Activated CD4-positive, CD25-positive, alpha-beta regulatory T cell (primary cell): ENCODE measurements at regions not wholly inside any gene's neighbourhood (a gene's known extent, or its start where the extent isn't known, plus 50 kb on each side); places are given as distances from the start of the nearest gene placed in this dataset.

Experiments
- DNase-seq, 4 experiments: peaks; one replicate each; lab custom pipeline; 2025; lab: John Stamatoyannopoulos, UW

DNA sequence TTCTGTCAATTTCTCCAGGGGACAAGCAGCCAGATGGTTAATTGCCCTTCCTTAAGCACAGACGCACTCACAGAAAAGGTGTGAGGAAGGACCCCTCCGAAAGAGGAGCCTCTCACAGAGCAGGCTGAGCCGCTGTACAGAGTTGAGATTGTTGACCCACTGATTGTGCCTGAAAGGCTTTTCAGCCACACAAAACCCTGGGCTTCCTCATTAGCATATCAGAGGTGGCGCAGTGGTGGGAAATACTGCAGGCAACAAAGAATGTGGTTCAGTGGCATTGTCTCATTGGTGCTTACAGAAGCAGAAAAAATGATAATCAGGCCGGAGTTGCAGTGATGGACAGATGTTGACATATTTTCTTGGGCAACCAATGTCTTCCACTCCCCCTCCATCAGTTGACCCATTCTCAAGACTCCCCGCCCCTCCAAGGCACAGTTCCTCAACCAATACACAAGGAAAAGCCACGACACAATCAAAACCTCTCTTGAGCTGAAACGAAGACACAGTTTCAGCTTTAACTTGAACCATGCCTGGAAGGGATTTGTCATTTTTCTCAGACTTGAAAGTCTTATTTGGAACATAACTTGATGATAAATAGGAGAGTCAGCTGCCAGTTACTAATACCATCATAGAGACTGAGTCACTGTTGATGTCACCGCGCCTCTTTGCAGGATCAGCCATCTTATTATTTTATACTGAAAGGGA, 53.1 kb downstream of the ATXN3L start:
- no peak for DNase-seq

DNA sequence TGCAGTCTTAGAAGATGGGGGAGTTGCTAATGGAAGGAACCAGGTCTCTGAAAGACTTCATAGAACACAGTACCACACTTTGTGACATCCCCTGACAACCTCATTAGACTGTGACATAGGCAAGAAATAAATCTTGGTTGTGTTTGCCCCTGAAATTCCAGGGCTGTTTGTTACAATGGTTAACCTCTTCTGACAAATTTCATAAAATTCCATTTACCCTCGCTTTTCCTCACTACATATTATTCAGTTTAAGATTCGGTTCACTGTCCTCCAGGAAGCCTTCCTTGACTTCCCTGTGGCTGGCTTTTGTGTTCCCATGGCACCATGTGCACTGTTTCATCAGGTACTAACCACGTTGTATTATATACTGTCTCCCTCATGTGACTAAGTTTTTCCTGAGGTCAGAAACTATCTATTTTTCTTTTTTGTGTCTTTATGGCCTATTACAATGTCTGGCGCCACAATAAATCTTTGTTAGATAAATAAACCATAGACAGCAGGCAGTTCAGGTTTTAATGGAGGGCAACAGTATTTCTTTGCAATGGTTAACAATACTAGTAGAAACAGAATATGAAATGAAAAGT, 54.2 kb downstream of the ATXN3L start:
- DNase-seq: no peak

DNA sequence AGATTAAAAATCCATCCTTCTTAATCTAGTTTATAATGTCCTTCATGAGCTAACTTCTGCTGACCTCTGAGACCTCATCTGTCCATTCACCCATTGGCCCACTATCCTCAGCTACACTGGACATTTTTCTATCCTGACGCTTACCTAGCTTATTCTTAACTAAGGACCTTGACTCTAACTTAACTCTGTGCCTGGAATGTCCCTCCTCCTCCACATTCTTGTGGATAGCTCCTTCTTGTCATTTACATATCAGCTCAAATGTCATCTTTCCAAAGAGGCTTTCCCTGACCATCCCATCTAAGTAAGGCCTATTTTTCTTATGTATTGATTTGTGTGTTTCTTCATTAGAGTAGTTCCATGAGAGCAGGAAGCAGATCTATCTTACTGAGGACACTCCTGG, 54.7 kb downstream of the ATXN3L start:
- no peak for DNase-seq

DNA sequence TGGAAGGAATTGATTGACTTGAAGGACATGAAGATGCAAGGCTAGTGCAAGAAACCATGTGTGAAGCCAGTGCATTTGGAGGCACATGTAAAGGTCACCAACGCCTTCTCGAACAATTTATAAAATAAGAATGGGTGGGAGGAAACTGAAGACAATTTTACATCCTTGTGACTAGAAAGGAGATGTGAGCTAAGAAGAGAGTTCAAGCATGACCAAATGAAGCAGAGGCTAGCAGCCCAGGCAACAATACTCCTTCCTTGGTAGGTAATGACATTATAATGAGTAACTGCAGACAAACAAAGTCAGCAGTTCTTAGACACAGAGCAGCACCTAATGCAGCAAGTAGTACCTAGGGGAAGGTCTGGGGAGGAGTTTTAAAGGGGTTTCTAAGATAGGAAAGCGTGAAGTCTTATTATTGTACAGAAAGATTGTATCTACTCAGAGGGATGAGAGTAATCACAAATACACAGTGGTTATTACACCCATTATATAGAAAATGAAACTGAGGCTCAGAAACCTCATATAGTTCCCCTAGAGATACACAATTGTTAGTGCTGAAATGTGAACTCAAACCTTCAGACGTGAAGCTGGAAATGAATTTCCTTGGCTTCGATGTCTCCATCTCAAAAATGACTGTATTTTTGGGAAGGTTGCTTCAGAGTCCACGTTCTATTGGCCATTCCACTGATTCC, 56.1 kb downstream of the ATXN3L start:
- DNase-seq: no peak

DNA sequence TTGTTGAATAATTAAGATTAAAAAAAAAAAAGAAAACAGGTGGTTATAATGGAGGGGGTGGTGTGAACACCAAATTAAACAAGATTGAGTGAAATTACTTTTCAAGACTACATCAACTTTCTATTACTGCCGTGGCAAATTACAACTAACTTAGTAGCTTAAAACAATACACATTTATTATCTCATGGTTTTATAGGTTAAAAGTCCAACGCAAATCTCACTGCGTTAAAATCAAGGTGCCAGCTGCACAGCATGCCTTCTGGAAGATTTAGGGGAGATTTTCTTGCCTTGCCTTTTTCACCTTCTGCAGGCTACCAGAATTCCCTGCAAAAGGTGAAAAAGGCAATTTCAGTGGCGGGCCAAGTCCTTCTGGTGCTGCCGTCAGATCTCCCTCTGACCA, 58.5 kb downstream of the ATXN3L start:
- DNase-seq: no peak

DNA sequence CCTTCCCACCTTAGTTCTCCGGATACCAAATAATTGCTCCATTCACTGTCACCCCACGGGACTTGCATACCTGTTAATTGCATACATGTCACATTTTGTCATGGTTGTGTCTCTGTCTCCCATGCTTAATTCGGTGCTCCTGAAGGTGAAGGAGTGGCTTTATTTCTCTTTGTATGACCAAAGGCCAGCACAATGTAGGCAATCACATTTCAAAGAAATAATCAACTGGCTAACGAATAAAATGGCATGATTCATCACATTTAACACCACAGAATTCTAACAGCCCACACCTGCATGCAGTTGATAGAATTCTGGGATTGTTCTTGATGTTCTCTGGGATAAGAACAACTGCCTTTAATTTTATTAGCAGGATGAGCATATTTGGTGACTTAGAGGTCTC, 59.3 kb downstream of the ATXN3L start:
- no peak for DNase-seq

DNA sequence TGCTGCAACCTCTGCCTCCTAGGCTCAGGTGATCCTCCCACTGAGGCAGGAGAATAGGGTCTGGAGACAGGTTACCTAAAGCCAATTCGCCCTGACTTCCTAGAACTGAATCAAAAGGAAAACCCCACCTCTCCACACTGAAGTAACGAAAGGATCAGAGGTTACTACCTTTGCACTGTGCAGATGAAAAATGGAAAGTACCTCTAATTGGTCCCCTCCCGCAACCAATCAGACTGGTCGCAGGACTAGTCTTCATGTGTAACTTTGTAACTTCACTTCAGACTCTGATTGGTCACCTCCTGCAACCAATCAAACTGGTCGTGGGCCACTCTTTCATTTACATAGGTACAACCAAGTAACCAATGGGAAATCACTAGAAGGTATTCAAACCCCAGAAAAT, 61.1 kb downstream of the ATXN3L start:
- DNase-seq: no peak

DNA sequence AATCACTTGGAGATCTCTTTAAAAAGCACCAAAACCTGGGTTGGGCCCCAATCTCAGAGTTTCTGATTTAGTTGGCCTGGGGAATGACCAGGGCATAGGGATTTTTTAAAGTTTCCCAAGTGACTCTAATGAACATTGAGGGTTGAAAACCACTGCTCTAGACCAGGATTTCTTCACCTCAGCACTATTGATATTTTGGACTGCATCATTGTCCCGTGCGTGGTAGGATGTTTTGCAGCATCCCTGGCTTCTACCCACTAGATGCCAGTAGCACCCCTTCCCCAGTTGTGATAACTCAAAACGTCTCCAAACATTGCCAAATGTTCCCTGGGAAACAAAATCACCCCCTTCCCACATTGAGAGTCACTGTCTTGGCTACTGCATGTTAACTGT, 61.8 kb downstream of the ATXN3L start:
- no peak for DNase-seq

DNA sequence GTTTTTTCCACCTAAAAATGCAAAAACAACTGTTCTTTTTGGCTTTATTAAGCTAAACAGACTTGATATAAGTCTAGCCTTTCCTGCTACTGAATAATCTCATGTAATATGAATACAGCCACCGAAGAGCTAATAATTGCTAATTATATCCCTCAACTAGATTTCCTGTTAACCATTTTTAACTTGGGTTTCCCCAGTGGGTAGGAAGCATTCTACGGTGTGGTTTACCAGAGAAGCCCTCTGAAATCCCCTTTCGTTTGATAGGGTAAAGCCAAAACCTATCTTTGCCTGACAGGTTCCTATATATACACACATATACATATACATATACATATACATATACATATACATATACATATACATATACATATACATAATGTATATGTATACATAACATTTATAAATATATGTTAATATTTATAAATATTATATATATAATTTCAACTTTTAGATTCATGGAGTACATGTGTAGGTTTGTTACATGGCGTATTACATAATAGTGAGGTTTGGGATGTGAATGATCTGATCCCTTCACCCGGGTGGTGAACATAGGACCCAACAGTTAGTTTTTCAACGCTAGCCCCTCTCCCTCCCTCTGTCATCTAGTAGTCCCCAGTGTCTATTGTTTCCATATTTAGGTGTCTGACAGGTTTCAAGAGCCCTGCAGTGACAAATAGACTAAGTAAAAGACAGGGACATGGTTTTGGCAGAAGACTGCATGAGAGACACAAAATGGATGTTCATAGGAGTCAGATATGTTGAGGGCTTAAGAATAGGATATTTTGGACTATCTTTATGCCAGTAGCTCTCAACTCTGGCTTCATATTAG, 62.4 kb downstream of the ATXN3L start:
- DNase-seq: no peak

DNA sequence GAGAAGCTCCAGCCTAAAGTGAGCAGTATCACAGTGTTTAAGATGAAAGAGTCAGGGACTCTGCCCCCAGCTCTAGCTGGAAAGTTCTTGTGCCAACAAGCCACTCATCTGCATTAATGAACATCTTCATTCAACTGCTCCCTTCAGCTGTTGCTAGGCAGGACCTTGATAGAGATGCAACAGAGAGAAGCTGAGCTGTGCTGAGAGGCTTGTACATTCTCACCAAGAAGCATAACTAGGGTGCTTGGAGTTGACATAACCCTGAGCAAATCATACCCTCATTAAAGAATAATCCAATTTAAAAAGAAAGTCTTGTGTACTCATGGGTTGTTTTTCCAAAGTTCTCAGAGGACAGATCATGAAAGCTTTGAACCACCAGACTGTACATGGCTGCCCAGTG, 63.2 kb downstream of the ATXN3L start:
- DNase-seq: no peak

DNA sequence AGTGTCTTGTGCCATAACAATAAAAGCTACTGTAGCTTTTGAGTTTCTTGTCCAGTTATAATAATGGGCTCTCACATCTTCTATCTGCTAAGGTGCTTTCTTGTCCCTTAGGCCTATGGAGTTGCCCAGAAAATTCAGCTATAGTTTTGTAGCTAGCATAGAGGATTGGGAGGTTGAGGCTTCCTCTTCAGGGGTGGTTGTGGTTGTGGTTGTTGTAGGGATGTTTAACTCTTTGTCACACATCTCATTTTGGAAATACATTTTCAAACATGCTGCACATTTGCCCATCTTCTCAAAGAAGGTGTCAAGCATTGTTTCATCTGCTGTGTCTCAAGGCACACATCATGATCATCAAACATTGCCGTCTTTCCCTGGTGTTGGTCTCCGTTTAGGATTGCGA, 65.0 kb downstream of the ATXN3L start:
- no peak for DNase-seq

DNA sequence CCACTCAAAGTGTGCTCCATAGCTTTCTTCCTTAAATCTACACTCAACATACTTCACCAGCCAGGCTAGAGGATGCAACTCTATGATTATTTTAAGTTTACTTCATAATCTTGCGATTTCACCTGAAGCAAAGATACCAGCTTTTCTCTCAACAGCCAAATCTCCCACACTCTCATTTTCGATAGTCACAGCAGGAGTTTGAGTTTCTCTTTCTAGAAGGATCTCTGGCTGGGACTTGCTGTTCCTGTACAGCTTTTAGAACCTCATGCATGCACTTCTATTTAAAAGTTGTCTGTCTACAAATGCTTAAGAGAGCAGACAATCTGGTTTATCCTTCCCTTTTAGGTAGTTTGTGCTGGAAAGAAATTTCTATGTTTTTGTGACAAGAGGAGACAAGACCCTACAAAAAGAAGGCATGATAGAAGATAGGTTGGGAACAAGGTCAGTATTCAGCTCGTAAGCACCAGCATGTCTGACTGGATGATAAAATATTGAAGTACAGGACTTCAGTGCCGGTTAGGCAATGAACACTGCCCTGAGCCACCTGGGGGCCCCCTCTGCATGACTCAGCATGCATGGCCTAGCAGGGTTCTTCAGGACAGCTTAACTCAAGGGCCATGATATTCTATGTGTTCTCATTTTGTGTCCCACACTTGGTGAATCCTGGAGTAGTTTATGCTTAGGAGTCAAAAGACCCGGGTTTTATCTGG, 65.6 kb downstream of the ATXN3L start:
- DNase-seq: no peak

DNA sequence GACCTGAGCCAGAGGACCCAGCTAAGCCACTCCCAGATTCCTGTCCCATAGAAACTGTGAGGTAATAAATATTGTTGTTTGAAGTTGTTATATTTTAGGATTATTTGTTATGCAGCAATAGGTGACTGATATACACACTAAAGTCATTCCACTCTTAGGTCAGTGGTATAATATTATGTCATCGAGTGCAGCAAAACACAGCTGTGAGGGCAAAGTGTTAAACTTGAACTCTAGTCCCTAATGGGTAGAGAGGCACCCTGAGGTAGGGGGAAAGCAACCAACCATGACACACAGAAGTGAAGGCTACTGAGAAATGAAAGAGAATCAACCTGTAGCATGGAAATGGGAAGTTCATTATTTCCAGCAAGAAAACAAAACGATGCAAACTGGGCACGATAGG, 66.6 kb downstream of the ATXN3L start:
- no peak for DNase-seq

DNA sequence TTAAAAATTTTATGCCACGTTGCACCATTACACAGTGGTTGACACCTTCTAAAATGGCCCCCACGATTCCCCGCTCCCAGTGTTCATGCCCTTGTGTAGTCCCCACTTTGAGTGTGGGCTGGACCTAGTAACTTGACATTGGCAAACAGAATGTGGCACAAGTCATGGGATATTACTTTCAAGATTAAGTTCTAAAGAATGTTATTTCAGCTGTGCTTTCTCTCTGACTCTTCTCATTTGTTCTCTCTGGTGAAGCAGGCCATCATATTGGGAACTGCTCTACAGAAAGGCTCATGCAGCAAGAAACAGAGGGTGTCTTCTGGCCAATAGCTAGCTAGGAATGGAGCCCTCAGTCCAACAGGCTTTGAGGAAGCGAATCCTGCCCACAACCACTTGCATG, 67.1 kb downstream of the ATXN3L start:
- DNase-seq: no peak

DNA sequence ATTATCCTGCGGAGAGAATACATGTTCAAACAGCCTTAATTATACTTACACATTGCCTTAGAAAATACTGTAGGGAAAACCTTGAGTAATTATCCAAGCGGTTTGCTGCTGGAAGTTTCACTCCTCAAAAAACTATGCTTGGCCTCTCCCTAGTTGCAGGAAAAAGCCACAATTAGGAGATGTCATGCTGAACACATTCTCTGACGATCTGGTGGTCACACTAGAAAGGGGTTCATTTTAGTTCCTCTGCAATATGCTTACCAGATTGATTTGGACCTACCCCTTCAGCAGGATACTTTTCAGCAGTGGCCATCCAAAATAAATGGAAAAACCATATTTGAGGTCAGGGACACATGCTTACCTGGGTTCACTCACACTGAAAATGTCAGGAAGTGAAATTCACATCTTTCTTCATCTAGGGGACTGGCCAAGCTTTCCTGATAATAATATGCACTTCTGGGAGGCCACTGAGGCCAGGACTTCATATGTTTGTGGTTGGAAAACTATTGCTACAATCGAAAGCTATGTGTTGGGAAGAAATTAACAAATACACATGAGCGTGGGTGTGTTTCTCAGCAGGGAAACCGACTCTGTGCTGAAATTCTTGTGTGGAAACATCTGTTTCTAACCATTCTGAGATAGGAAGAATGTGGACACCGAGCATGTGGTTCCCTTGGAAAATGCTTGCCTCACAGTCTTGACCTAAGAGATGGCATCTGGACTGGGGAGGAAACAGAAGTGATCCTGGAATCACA, 68.8 kb downstream of the ATXN3L start:
- no peak for DNase-seq

DNA sequence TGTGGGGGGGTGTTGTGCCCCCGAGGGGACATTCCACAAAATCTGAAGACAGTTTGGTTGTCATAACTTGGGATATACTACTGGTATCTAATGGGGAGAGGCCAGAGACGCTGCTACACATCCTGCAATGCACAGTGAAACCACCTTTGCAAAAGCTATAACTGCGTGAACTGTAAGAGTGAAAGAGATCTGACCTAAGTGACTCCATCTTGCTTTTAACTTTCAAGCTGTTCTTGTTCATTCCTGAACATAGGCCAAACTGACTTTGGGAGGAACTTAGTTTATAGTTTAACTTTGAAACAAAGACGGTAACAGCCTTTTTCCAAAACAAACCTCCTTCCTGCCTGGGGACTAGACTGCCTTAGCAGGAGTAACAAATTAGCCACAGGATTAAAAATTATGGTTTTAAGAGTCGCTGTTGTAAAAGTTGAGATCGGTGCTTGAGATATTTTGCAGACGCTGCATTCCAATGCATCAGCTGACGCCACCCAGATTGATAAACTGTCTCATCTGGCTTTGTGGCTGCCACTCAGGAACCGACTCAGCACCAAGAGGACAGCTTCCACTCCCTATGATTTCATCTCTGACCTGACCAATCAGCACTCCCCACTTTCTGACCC, 70.9 kb downstream of the ATXN3L start:
- no peak for DNase-seq

DNA sequence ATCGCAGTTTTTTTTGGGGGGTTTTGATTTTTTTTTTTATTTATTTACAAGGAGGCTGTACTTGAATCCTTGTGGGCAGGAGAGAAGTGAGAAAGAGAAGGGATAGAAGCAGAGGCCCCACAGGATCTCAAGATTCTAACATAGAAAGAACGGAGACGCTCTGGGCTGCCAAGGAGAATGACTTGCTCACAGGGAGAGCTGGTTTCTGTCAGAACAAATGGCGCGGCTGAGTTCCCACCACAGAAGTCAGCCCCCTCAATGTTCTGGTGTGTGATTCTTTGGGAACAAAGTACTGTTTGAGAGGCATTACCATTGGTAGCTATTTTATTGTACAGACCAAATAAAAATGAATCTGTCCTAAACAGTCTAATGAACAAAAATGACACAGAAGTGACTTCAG, 80.6 kb downstream of the ATXN3L start:
- DNase-seq: no peak

DNA sequence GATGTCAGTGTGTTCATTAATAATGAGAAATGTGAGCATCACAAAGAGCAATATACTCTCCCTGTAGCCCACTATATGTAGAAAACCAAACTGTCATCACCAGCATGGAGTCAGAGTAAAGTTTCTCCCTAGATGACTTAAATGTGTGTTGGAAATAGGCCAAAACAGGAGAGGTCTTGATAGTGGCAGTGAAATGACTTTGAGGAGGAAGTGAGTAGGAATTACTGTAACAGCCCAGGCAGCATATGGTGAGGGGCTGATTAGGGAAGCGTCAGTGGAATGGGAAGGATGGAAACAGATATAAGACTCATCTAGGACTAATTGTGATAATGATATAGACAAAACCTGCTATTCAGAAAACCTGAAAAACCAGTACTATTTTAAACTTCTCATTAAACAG, 83.9 kb downstream of the ATXN3L start:
- no peak for DNase-seq

DNA sequence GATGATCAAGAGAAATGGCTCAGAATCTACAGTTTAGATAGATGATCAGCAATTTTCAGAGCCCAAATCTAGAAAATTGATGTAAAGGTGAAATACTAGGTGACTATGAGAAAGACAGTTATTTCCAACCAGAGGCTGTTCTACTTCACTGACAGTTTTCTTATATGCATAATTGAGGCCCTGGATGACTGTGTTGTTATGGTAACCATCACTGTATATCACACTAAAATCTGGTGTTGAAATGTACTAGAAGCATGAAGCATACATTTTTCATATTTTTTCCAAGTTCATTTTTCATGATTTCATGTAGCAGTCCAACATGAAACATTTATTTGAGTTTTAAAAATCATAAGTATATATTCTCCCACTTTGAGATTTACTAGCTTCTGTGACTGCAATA, 87.4 kb downstream of the ATXN3L start:
- DNase-seq: no peak

DNA sequence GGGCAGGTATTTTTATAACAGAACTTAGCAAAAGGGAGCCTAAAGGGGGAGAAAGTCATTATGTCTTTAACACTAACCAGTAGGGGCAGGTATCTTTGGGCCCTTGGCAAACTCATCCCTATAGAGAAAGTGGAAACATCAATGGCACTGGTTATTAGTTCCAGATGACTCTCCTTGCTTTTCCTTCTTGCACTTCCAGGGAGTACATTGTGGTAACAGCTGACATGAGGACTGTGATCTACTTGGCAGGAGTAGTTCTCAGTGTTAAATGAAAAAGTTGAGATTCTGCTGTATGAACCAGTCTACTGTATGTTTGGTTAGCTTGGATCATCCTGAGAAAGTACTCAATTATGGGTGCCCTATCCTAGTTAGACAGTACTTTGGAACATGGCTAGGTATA, 93.6 kb downstream of the ATXN3L start:
- DNase-seq: no peak
